Gastrocnemius medialis (tissue), 4 donors: ENCODE measurements at regions not wholly inside any gene's neighbourhood (a gene's known extent, or its start where the extent isn't known, plus 50 kb on each side); places are given as distances from the start of the nearest gene placed in this dataset.

ENCODE experiments used
- POLR2A ChIP-seq, 2 donors: fragments of 450-650 bp; IDR thresholded peaks; one replicate each; pipeline ENCODE4 v1.6.1; 2017; ENCODE audit warnings: antibody characterized with exemption in 2 of 2, mild to moderate bottlenecking in 2 of 2, moderate library complexity in 2 of 2
- TF ChIP-seq, protein P1 (sequence below), 5 experiments: fragments of 450-650 bp in 3 of 5; fragments of 200-600 bp in 2 of 5; sonication (generic) in 2 of 5; IDR thresholded peaks in 4 of 5; conservative IDR thresholded peaks in 1 of 5; 1 replicate in 4 of 5; 2 replicates in 1 of 5; pipeline ENCODE4 v1.5.1; 2016 to 2019; ENCODE audit warnings: antibody characterized with exemption in 5 of 5, mild to moderate bottlenecking in 3 of 5, moderate library complexity in 3 of 5

DNA sequence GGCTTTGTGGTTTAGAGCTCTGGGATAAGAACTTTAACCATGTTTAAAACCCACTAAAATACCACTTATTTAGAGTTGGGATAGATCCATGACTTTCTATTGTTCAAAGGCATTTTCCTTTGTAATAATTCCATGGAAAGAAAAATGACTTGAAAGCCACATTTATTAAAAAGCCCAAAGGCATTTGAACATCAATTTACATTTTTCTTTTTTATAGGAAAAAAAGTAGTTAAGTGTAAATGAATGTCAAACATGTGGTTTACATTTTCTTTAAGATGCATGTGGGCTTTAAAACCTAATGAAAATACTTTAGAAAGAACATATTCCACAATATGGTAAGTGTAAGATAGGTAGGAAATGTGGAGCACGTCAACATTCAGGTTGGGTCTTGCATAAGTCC is 443.2 kb downstream of the TOX3 start:
- TF ChIP-seq, protein P1, sequence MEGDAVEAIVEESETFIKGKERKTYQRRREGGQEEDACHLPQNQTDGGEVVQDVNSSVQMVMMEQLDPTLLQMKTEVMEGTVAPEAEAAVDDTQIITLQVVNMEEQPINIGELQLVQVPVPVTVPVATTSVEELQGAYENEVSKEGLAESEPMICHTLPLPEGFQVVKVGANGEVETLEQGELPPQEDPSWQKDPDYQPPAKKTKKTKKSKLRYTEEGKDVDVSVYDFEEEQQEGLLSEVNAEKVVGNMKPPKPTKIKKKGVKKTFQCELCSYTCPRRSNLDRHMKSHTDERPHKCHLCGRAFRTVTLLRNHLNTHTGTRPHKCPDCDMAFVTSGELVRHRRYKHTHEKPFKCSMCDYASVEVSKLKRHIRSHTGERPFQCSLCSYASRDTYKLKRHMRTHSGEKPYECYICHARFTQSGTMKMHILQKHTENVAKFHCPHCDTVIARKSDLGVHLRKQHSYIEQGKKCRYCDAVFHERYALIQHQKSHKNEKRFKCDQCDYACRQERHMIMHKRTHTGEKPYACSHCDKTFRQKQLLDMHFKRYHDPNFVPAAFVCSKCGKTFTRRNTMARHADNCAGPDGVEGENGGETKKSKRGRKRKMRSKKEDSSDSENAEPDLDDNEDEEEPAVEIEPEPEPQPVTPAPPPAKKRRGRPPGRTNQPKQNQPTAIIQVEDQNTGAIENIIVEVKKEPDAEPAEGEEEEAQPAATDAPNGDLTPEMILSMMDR (IDR thresholded peaks at IDR 0.05 in 4 of 5, conservative IDR thresholded peaks at IDR 0.05 in 1 of 5) = no peak
- no peak for TF ChIP-seq POLR2A (IDR thresholded peaks at IDR 0.05)
